SU-DHL-6 (cell line): ENCODE measurements at regions not wholly inside any gene's neighbourhood (a gene's known extent, or its start where the extent isn't known, plus 50 kb on each side); places are given as distances from the start of the nearest gene placed in this dataset.

Source experiments
- H2AFZ ChIP-seq: fragments of 200-600 bp; sonication (generic); 2 replicates; pipeline ENCODE4 v1.6.1; 2014; ENCODE audit warnings: low read depth, mild to moderate bottlenecking, moderate library complexity, mixed read lengths, antibody characterized with exemption, low read length; ENCODE audit not compliant: severe bottlenecking
- H3F3A ChIP-seq: fragments of 200-600 bp; shearing (Covaris generic); 2 replicates; pipeline ENCODE4 v1.6.0; 2016; ENCODE audit warnings: antibody characterized with exemption, mild to moderate bottlenecking; ENCODE audit not compliant: insufficient read depth
- H3K27ac ChIP-seq: fragments of 200-600 bp; sonication (generic); 2 replicates; pipeline ENCODE4 v1.5.1; 2016; ENCODE audit warnings: low read depth, mild to moderate bottlenecking, low read length, moderate library complexity, mixed read lengths
- H3K27me3 ChIP-seq: fragments of 200-600 bp; sonication (generic), shearing (Covaris generic); 2 replicates; pipeline ENCODE4 v1.6.0; 2014; ENCODE audit warnings: mild to moderate bottlenecking, low read length
- H3K36me3 ChIP-seq: fragments of 200-600 bp; sonication (generic); 2 replicates; pipeline ENCODE4 v1.6.1; 2014; ENCODE audit warnings: mild to moderate bottlenecking, low read length, mixed read lengths
- H3K4me2 ChIP-seq: fragments of 300-600, 200-600 bp; shearing (Covaris generic), sonication (generic); 2 replicates; pipeline ENCODE4 v1.6.0; 2014; ENCODE audit warnings: low read length, low read depth, mild to moderate bottlenecking; ENCODE audit not compliant: poor library complexity, severe bottlenecking
- H3K4me3 ChIP-seq: fragments of 200-600 bp; sonication (generic); 2 replicates; pipeline ENCODE4 v1.5.1; 2014; ENCODE audit warnings: antibody characterized with exemption, low read length, mild to moderate bottlenecking, mixed read lengths; ENCODE audit not compliant: insufficient read depth, poor library complexity, severe bottlenecking
- H3K79me2 ChIP-seq: fragments of 200-600 bp; sonication (generic); 2 replicates; pipeline ENCODE4 v1.6.1; 2014; ENCODE audit warnings: mild to moderate bottlenecking, low read length, moderate library complexity; ENCODE audit not compliant: insufficient read depth
- H3K9ac ChIP-seq: fragments of 200-600 bp; sonication (generic); 2 replicates; pipeline ENCODE4 v1.7.0; 2014; ENCODE audit warnings: mild to moderate bottlenecking, low read length
- H3K9me2 ChIP-seq: fragments of 200-600 bp; sonication (generic); replicated peaks from 2 replicates; pipeline ENCODE4 v1.6.1; 2014; ENCODE audit warnings: low read length; ENCODE audit not compliant: insufficient read depth
- H3K9me3 ChIP-seq: fragments of 200-600 bp; sonication (generic); 2 replicates; pipeline ENCODE4 v1.6.1; 2014; ENCODE audit warnings: low read length, mixed read lengths; ENCODE audit not compliant: insufficient read depth
- H4K20me1 ChIP-seq: fragments of 200-600 bp; sonication (generic); 2 replicates; pipeline ENCODE4 v1.6.1; 2014; ENCODE audit warnings: low read depth, mild to moderate bottlenecking, antibody characterized with exemption, low read length, moderate library complexity, mixed read lengths
- EZH2phosphoT487 ChIP-seq: fragments of 200-600 bp; sonication (generic), shearing (Covaris generic); conservative IDR thresholded peaks from 2 replicates; pipeline ENCODE4 v1.6.1; 2018; ENCODE audit warnings: mild to moderate bottlenecking, antibody characterized with exemption, low read length, moderate library complexity, mixed read lengths
- TF ChIP-seq, protein P1 (sequence below): fragments of 200-600 bp; sonication (generic); IDR thresholded peaks from one replicate; pipeline ENCODE4 v1.5.1; 2017; ENCODE audit warnings: antibody characterized with exemption, mild to moderate bottlenecking, low read length, moderate library complexity; ENCODE audit not compliant: insufficient read depth, poor library complexity, severe bottlenecking

DNA sequence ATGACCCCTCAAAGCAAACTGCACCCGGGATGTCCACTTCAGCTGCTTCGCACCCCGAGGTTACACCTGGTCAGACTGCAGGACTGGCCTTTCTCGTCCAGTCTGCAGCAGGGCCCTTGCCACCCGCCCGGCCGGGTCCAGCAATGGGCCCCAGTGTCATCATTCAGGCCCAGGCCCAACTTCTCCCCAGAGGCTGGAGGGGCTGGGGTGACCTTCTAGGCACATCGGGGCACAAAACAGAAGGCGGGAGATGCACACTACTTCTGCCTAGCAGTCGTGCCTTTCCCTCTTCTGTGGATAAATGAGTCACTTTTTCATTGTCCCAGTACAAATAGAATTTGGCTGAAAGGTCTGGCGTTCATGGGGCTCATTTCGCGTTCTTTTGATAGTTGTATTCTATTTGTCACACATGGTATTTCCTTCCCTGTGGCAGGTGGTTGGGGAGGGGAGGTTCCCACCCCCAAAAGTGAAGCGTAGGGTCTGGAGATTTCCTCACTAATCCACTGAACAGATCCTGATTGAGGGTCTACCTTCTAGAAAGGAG lies 56.9 kb upstream of the ID2 start:
- Histone ChIP-seq H3K4me3 (no peak overlapping the region), H3K9me2 (no peaks in the 10 kb centered on the region), H3K79me2 (no peaks in the 10 kb centered on the region), H2AFZ (no peak overlapping the region), H3F3A (no peaks in the 10 kb centered on the region), H3K9ac (no peak overlapping the region), H3K27ac (no peak overlapping the region), H3K4me2 (no peak overlapping the region), H3K9me3 (no peaks in the 10 kb centered on the region), H4K20me1 (no peaks in the 10 kb centered on the region), H3K36me3 (no peaks in the 10 kb centered on the region), H3K27me3 (no peaks in the 10 kb centered on the region)
- TF ChIP-seq, protein P1, sequence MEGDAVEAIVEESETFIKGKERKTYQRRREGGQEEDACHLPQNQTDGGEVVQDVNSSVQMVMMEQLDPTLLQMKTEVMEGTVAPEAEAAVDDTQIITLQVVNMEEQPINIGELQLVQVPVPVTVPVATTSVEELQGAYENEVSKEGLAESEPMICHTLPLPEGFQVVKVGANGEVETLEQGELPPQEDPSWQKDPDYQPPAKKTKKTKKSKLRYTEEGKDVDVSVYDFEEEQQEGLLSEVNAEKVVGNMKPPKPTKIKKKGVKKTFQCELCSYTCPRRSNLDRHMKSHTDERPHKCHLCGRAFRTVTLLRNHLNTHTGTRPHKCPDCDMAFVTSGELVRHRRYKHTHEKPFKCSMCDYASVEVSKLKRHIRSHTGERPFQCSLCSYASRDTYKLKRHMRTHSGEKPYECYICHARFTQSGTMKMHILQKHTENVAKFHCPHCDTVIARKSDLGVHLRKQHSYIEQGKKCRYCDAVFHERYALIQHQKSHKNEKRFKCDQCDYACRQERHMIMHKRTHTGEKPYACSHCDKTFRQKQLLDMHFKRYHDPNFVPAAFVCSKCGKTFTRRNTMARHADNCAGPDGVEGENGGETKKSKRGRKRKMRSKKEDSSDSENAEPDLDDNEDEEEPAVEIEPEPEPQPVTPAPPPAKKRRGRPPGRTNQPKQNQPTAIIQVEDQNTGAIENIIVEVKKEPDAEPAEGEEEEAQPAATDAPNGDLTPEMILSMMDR, result no peak

DNA sequence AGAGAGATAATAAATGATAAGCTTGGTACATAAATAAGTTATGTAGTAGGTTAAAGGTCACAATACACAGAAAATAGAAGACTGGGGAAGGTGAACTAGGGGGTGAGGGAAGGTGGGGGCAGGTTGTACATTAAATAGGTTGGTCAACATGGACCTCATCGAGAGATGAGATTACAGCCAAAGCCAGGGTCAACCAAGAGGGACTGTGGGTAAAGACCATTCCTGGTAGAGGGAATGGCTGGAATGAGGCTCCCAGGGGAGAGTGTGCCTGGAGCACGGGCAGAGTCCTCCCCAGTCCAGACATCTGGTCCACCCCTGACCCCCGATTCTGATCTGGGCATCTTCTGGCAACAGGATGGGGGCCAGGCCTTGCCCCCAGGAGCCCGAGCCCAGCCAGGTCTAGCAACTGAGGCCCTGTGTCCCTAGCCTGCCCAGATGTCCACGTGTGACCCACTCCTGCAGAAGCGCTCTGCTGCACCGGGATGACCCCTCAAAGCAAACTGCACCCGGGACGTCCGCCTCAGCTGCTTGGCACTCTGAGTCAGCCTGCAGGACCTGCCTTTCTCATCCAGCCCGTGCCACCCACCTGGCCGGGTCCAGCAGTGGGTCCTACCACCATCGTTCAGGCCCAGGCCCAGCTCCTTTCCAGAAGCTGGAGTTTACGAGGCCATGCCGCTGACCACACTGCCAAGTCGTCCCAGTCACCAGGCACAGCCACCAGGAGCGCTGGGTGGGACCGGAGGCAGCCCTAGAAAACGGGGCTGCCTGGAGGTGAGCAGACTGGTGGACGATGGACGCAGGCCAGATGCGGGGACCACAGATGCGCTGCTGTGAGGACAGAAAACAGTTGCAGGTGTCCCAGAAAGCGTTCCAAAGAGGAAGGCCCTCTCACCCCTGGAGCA lies 56.2 kb upstream of the ID2 start:
- H3K4me3 ChIP-seq, result no peak overlapping the region

DNA sequence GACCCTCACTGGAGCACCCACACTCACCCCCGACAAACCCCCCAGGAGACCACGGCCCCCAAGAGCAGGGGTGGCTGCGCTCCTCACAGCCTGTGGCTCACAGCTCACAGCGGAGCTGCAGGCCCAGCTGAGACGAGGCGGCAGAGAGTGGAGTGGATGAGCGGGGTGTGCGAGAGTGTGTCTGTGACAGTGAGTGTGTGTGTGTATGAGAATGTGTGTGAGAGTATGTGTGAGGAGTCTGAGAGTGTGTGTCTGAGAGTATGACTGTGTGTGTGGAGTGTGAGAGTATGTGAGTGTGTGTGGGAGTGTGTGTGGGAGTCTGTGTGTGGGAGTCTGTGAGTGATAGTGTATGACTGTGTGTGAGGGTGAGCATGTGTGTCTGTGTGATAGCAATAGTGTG lies 55.3 kb upstream of the ID2 start:
- Histone ChIP-seq H2AFZ (no peak overlapping the region), H3K4me3 (no peak overlapping the region), H3K9me2 (no peaks in the 10 kb centered on the region), H3K9ac (no peak overlapping the region), H3K36me3 (no peaks in the 10 kb centered on the region), H3K27me3 (no peaks in the 10 kb centered on the region), H3K27ac (no peak overlapping the region), H3K79me2 (no peaks in the 10 kb centered on the region), H4K20me1 (no peaks in the 10 kb centered on the region), H3K9me3 (no peaks in the 10 kb centered on the region), H3F3A (no peaks in the 10 kb centered on the region), H3K4me2 (no peak overlapping the region)
- TF ChIP-seq, protein P1, result no peak
- no peak for TF ChIP-seq EZH2phosphoT487

More for the DNA sequence above, 56.2 kb upstream of the ID2 start:
- Histone ChIP-seq H3K9ac (no peak overlapping the region), H3K4me2 (no peak overlapping the region), H3K9me3 (no peaks in the 10 kb centered on the region), H3K9me2 (no peaks in the 10 kb centered on the region), H4K20me1 (no peaks in the 10 kb centered on the region), H3F3A (no peaks in the 10 kb centered on the region), H3K27me3 (no peaks in the 10 kb centered on the region), H3K36me3 (no peaks in the 10 kb centered on the region), H2AFZ (no peak overlapping the region), H3K79me2 (no peaks in the 10 kb centered on the region), H3K27ac (no peak overlapping the region)
- no peak for TF ChIP-seq EZH2phosphoT487
- TF ChIP-seq, protein P1, result no peak
